ENCODE measurements at regions not wholly inside any gene's neighbourhood (a gene's known extent, or its start where the extent isn't known, plus 50 kb on each side); places are given as distances from the start of the nearest gene placed in this dataset.

GRCh38 chr12:92426332-92426731 is 276.5 kb upstream of the PLEKHG7 start:
- TF ChIP-seq ZNF274 (IDR thresholded peaks at IDR 0.05; ENCODE audit: low read depth, low read length) (no peak), YY1 (IDR thresholded peaks at IDR 0.05; ENCODE audit: insufficient read depth, insufficient read length) (no peak)
